NCI-H2171 (cell line): ENCODE measurements at regions not wholly inside any gene's neighbourhood (a gene's known extent, or its start where the extent isn't known, plus 50 kb on each side); places are given as distances from the start of the nearest gene placed in this dataset.
"Not testable (repeated sequence)": the region's sequence is repeated elsewhere in the genome, so short reads cannot be mapped to it uniquely, and the experiment has no call there.

Experiments
- DNase-seq: peaks from one replicate; lab custom pipeline; 2025; lab: John Stamatoyannopoulos, UW

GRCh38 chr16:56013962-56014552 is 138.9 kb upstream of the CES5A start:
- DNase-seq = no peak

DNA sequence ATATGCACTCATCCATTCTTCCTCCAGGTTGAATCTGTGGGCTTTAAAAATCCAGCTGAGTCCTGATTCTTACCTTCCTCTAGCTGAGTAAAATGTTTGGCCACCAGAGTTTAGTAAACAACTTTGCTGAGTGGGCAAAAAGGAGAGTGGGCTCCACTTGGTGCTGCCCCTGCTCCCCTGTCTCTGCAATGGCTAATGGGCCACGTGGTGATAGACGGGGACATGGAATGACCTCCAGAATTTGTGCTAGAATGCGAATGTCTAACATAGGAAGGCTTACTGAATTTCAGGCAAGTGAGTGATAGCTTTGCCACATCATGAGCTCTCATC is 137.3 kb upstream of the CES5A start:
- DNase-seq = no peak

DNA sequence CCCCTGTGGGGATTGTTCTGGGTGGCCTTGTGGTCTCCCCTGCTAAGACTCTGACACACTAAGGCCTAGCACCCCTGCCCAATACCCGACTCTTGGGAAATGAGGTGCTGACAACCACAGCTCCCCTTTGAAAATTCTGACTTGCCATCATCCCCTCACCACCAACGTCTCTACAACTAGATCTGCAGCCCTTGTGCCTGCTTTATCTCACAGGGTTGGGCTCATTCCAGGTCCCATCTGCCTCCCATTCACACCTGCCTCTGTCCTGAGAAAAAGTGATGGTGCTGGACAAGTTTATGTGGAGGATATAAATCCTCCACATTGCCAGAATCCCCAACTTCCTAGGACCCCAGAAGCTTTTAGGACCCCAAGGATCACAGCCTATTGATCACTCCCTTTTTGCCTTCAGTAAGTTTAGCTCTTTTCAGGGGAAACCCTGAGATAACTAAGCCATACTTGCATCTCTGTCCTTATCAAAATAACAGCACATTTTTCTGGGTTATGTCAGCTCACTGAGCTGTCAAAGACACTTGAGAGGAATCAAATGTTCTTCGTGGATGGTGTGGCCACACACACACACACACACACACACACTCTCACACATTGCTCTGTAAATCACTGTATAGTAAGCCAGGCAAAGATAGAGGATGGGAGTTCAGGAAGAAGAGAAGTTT is 136.8 kb upstream of the CES5A start:
- DNase-seq = no peak

GRCh38 chr16:56005958-56006357 is 130.8 kb upstream of the CES5A start:
- DNase-seq = no peak

GRCh38 chr16:55999683-56000082 is 124.5 kb upstream of the CES5A start:
- DNase-seq = no peak

- no peak for DNase-seq
Measured at GRCh38 chr16:55993088-55993487, 117.9 kb upstream of the CES5A start.

DNA sequence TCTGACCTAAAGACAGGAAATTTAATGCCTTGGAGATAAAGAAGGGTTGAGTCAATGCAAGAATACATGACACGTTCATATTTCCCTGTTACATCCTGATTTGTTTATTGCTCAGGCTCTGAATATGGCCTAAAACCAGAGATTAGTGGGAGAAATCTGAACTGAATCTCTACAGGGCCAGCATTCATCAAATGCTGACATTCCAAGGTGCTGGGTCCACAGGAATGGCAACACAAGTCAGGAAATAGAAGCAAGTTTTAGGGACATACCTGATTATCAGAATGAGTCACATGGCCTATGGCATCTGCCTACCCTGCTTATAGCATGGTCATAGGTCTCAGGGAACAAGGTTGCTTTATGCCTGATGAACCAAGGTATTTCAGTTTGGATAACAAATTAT is 117.4 kb upstream of the CES5A start:
- DNase-seq = no peak

DNA sequence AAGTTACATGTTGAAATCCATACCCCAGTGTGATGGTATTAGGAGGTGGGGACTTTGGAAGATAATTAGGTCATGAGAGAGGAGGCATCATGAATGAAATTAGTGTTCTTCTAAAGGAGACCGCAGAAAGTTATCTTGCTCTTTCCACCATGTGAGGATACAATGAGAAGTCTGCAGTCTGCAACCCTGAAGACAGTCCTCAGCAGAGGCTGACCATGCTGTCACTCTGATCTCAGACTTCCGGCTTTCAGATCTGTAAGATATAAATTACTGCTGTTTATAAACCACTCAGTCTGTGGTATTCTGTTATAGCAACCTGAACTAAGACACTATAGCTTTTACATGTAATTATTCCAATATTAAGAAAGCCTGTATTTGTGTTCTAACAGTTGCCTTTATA is 116.7 kb upstream of the CES5A start:
- DNase-seq = no peak

GRCh38 chr16:55989569-55989907 is 114.4 kb upstream of the CES5A start:
- DNase-seq = no peak

DNA sequence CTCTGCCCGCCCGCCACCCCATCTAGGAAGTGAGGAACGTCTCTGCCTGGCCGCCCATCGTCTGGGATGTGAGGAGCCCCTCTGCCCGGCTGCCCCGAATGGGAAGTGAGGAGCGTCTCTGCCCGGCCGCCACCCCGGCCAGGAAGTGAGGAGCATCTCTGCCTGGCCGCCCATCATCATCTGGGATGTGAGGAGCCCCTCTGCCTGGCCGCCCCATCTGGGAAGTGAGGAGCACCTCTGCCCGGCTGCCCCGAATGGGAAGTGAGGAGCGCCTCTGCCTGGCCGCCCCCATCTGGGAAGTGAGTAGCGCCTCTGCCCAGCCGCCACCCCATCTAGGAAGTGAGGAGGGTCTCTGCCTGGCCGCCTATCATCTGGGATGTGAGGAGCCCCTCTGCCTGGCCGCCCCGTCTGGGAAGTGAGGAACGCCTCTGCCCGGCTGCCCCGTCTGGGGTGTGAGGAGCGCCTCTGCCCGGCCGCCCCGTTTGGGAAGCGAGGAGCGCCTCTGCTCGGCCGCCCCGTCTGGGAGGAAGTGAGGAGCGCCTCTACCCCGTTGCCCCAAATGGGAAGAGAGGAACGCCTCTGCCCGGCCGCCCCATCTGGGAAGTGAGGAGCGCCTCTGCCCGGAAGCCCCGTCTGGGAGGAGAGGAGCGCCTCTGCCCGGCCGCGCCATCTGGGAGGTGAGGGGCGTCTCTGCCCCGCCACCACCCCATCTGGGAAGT is 113.8 kb upstream of the CES5A start:
- not testable (repeated sequence) for DNase-seq

GRCh38 chr16:55988013-55988412 is 112.8 kb upstream of the CES5A start:
- no peak for DNase-seq

GRCh38 chr16:55982597-55982996 is 107.4 kb upstream of the CES5A start:
- no peak for DNase-seq

- no peak for DNase-seq
Measured at GRCh38 chr16:55981557-55981956, 106.4 kb upstream of the CES5A start.

DNA sequence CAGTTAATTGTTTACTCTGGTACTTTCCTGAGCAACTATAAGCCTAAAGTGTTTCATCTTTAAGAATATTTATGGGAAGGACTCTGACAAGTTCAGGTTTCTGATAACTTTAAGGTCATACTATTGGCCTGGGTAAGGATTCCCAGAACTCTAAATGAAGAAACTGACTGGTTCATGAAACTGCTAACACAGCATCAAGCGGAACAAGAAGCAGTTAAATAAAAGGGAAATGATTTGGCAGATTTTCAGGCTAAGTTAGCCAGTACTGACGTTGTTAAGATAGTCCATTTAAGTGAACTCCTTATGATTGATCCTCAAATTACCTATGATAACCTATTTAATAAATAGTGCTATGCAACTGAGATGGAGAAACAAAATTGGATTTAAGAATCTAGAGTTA is 101.6 kb upstream of the CES5A start:
- DNase-seq = no peak

- DNase-seq = no peak
Measured at GRCh38 chr16:55971447-55971846, 96.3 kb upstream of the CES5A start.

DNA sequence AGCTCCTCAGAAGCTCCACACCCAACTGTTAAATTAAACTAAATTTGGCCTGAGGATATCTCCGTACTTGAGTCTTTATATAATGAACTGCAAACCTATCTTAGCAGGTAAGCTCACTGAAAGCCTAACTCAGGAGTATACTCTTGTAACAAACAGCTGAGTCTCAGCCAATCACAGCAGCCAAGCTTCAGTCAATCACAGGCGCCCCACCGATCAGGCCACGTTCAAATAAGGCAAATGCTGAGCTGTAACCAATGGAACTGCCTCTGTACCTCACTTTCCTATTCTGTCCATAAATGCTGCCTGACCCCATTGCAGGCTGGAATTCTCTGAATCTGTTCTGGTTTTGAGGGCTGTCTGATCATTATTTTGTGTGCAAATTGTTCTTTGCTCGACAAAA is 93.0 kb upstream of the CES5A start:
- no peak for DNase-seq

DNA sequence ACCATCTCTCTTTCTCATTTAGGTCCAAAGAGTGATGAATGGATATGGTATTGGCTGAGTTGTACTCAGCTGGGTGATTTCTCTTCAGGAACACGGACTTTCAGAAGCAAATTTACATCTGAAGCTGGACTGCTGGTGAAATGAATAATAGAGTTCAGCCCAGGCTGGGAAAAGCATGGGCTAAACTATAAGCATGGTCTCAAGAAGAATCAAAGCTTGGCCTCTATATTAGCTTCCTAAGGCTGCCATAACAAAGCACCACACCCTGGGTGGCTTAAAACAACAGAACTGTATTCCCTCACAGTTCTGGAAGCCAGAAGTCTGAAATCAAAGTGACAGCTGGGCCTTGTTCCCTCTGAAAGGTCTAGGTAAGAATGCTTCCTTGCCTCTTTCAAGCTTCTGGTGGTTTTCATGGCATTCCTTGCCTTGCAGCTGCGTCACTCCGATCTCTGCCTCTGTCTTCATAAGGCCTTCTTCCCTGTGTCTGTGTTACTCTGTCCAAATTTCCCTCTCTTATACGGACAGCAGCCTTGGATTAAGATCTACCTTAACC is 89.8 kb upstream of the CES5A start:
- DNase-seq = no peak

DNA sequence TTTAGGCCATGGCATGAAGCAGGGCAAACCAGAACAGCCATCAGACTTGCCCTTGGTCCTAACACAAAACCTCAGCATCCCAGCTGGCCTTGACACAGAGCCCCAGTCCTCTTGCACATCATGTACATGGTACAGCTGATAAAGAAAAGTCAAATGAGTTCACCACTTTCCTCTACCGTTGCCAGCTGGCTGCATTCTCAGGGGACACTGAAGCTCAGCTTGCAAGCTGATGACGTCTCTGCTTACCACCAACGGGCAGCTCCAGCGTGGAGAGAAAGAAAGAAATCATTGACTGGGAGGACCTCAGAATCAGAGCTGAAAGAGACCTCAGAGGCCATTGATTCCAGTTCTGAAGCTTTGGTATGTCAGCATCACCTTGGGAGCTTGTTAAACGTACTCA is 80.7 kb upstream of the CES5A start:
- peak; percentile 90 for DNase-seq

DNA sequence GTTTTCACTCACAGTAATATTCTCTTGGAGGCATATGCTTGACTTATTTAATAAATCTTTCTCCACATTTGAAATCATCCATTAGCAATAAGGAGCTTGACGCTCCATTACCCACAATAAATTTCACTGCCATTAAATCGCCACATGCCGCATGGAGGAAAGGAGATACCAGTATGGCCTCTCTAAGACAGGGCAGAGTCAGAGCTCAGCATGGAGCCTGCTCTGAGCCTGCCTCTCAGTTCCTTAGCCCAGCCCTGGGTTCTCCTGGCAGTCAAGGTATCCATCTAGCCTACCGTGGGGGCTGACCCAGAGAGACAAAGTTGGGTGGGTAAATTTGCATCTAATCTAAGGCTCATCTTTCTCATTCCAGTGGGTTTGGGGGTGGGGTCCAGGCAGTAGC is 80.3 kb upstream of the CES5A start:
- peak; percentile 43 for DNase-seq

DNA sequence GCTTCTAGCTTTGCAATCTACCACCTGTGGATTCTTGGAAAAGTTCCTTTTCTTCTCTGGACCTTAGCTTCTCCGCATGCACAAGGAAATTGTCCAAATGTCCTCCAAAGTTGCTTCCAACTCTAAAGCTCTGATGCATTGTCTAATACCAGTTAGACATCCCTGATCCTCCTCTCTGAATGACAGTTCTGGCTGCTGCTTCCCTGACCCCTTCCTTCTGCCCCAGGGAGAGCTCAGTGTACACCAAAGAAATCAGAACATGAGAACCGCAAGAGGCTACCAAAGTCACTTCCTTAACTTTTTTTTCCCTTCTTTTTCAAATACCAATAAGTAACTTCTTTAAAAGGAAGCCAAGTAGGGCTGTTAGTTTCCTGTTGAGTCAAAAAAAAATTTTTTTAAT is 79.7 kb upstream of the CES5A start:
- no peak for DNase-seq

- no peak for DNase-seq
Measured at GRCh38 chr16:55949518-55949917, 74.3 kb upstream of the CES5A start.

GRCh38 chr16:55948230-55948629 is 73.1 kb upstream of the CES5A start:
- no peak for DNase-seq

GRCh38 chr16:55947366-55947765 is 72.2 kb upstream of the CES5A start:
- no peak for DNase-seq
